ENCODE measurements at regions not wholly inside any gene's neighbourhood (a gene's known extent, or its start where the extent isn't known, plus 50 kb on each side); places are given as distances from the start of the nearest gene placed in this dataset.

DNA sequence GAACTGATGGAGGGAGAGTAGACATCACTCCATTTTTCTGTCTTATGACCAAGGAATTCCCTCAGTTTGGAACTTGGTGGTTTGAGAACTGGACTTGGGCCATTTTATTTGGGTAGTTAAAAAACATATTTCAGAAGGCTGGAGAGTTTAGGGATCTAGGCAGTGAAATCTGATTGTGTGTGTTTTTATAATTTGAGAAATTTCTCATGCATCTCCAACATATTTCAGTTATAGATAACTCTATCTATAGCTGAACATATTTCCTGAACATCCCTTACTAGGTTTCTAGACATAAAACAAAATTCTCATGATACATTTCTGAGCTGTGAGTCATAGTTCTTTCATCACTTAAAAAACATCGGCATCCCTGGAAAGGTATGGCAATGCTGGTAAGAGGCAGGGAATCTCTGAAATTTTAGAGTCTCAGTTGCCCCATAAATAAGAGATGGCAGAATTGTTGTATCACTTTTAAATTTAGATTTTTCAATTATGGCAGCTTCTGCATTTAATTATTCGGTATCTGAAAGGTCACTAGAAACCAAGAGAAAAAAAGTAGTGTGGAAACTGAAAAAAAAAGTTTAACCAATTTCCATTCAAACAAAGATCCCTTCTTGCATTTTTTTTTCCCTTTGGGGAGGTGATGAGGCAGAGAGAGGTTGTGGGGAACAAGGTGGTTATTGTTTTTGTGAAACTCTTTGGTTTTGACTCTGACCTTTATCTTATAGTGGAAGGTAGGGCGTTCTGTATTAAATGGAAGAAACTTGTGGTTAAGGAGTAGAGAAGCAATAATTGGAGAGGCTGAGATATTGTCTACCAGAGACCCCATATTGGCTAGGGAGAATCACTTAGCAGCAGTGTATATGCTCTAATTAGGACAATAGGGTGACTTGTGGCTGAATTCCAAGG is 102.9 kb downstream of the FASLG start:
- DNase-seq, result no peak
- Histone ChIP-seq H3K36me3 (replicated peaks; ENCODE audit: insufficient read depth, low read length) (no peaks in the 10 kb centered on the region), H3K27ac (ENCODE audit: low read length) (no peak overlapping the region), H3K27me3 (replicated peaks; ENCODE audit: insufficient read depth, low read length) (peaks cover 12% of the 10 kb centered on the region; the same call in 1 of the 2 replicates), H3K4me1 (ENCODE audit: low read length) (no peaks in the 10 kb centered on the region), H4K20me1 (ENCODE audit: insufficient read depth, low read length) (no peaks in the 10 kb centered on the region), H3K9ac (ENCODE audit: low read length) (no peak overlapping the region), H3K4me3 (ENCODE audit: low read length) (no peak overlapping the region), H3K79me2 (ENCODE audit: low read length) (no peaks in the 10 kb centered on the region), H2AFZ (ENCODE audit: low read length) (no peak overlapping the region), H3K9me2 (replicated peaks; ENCODE audit: insufficient read depth, low read length) (no peaks in the 10 kb centered on the region), H3K4me2 (ENCODE audit: low read depth, low read length) (no peak overlapping the region), H3F3A (ENCODE audit: insufficient read depth, low read length) (no peaks in the 10 kb centered on the region), H3K9me3 (replicated peaks; ENCODE audit: insufficient read depth, low read length) (no peaks in the 10 kb centered on the region)
- TF ChIP-seq EZH2 (optimal IDR thresholded peaks at IDR 0.05; ENCODE audit: low read depth, low read length) (no peak), EZH2phosphoT487 (IDR thresholded peaks at IDR 0.05; ENCODE audit: low read length) (no peak)
- TF ChIP-seq, protein P1, sequence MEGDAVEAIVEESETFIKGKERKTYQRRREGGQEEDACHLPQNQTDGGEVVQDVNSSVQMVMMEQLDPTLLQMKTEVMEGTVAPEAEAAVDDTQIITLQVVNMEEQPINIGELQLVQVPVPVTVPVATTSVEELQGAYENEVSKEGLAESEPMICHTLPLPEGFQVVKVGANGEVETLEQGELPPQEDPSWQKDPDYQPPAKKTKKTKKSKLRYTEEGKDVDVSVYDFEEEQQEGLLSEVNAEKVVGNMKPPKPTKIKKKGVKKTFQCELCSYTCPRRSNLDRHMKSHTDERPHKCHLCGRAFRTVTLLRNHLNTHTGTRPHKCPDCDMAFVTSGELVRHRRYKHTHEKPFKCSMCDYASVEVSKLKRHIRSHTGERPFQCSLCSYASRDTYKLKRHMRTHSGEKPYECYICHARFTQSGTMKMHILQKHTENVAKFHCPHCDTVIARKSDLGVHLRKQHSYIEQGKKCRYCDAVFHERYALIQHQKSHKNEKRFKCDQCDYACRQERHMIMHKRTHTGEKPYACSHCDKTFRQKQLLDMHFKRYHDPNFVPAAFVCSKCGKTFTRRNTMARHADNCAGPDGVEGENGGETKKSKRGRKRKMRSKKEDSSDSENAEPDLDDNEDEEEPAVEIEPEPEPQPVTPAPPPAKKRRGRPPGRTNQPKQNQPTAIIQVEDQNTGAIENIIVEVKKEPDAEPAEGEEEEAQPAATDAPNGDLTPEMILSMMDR (IDR thresholded peaks at IDR 0.05; ENCODE audit: low read length), result no peak

DNA sequence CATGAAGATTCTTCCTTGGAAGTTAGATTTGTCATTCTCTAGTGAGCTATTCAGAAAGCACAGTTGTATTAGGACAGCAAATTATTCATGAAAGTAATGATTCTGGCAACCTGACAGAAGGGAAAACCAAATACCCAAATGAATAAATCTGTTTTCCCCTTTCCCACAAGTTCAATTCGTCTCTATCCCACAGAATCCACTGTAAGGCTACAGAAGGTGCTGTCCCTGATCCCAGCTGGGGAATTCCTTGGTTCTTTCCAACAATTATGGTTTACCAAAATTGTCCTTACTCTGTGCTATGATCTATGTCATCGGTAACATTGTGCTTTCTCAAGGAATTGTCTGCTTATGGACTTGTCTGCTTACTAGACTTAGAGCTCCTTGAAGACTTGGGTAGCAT is 104.2 kb downstream of the FASLG start:
- Histone ChIP-seq H3K4me2 (ENCODE audit: low read depth, low read length) (no peak overlapping the region), H2AFZ (ENCODE audit: low read length) (no peak overlapping the region), H3K9ac (ENCODE audit: low read length) (no peak overlapping the region), H3K79me2 (ENCODE audit: low read length) (no peaks in the 10 kb centered on the region), H3K9me3 (replicated peaks; ENCODE audit: insufficient read depth, low read length) (no peaks in the 10 kb centered on the region), H3K27me3 (replicated peaks; ENCODE audit: insufficient read depth, low read length) (peaks cover 12% of the 10 kb centered on the region; the same call in 1 of the 2 replicates), H3K9me2 (replicated peaks; ENCODE audit: insufficient read depth, low read length) (no peaks in the 10 kb centered on the region), H4K20me1 (ENCODE audit: insufficient read depth, low read length) (no peaks in the 10 kb centered on the region), H3F3A (ENCODE audit: insufficient read depth, low read length) (no peaks in the 10 kb centered on the region), H3K4me1 (ENCODE audit: low read length) (no peaks in the 10 kb centered on the region), H3K4me3 (ENCODE audit: low read length) (no peak overlapping the region), H3K27ac (ENCODE audit: low read length) (no peak overlapping the region), H3K36me3 (replicated peaks; ENCODE audit: insufficient read depth, low read length) (no peaks in the 10 kb centered on the region)
- TF ChIP-seq EZH2phosphoT487 (IDR thresholded peaks at IDR 0.05; ENCODE audit: low read length), result no peak
- TF ChIP-seq, protein P1 (IDR thresholded peaks at IDR 0.05; ENCODE audit: low read length), result no peak
- no peak for TF ChIP-seq EZH2 (optimal IDR thresholded peaks at IDR 0.05; ENCODE audit: low read depth, low read length)
- no peak for DNase-seq

GRCh38 chr1:172764378-172764777 is 105.5 kb downstream of the FASLG start:
- TF ChIP-seq EZH2 (optimal IDR thresholded peaks at IDR 0.05; ENCODE audit: low read depth, low read length) (no peak), EZH2phosphoT487 (IDR thresholded peaks at IDR 0.05; ENCODE audit: low read length) (no peak)
- TF ChIP-seq, protein P1 (IDR thresholded peaks at IDR 0.05; ENCODE audit: low read length), result no peak
- no peak for DNase-seq
- H3K36me3 ChIP-seq (replicated peaks; ENCODE audit: insufficient read depth, low read length), result no peaks in the 10 kb centered on the region
- H3K9me2 ChIP-seq (replicated peaks; ENCODE audit: insufficient read depth, low read length), result no peaks in the 10 kb centered on the region
- no peaks in the 10 kb centered on the region for H4K20me1 ChIP-seq (ENCODE audit: insufficient read depth, low read length)
- no peaks in the 10 kb centered on the region for H3K4me1 ChIP-seq (ENCODE audit: low read length)
- no peak overlapping the region for H3K27ac ChIP-seq (ENCODE audit: low read length)
- no peak overlapping the region for H3K9ac ChIP-seq (ENCODE audit: low read length)
- H3K4me3 ChIP-seq (ENCODE audit: low read length), result no peak overlapping the region
- H3F3A ChIP-seq (ENCODE audit: insufficient read depth, low read length), result no peaks in the 10 kb centered on the region
- H3K9me3 ChIP-seq (replicated peaks; ENCODE audit: insufficient read depth, low read length), result no peaks in the 10 kb centered on the region
- no peak overlapping the region for H3K4me2 ChIP-seq (ENCODE audit: low read depth, low read length)
- peaks cover 3% of the 10 kb centered on the region; the same call in 1 of the 2 replicates for H3K27me3 ChIP-seq (replicated peaks; ENCODE audit: insufficient read depth, low read length)
- H3K79me2 ChIP-seq (ENCODE audit: low read length), result no peaks in the 10 kb centered on the region
- H2AFZ ChIP-seq (ENCODE audit: low read length), result no peak overlapping the region

Measured in MM.1S (cell line).